Loucy (cell line): ENCODE measurements at regions not wholly inside any gene's neighbourhood (a gene's known extent, or its start where the extent isn't known, plus 50 kb on each side); places are given as distances from the start of the nearest gene placed in this dataset.

ENCODE experiments used
- H2AFZ ChIP-seq: fragments of 200-600 bp; sonication (generic); 2 replicates; pipeline ENCODE4 v1.6.0; 2016; ENCODE audit warnings: antibody characterized with exemption, mild to moderate bottlenecking, low read length, moderate library complexity
- H3F3A ChIP-seq: fragments of 200-600 bp; 2 replicates; pipeline ENCODE4 v1.6.0; 2016; ENCODE audit warnings: antibody characterized with exemption, low read depth, mild to moderate bottlenecking
- H3K27me3 ChIP-seq: fragments of 200-600 bp; sonication (generic); 2 replicates; pipeline ENCODE4 v1.6.1; 2014; ENCODE audit warnings: low read length, mild to moderate bottlenecking; ENCODE audit not compliant: insufficient read depth, poor library complexity, severe bottlenecking
- H3K36me3 ChIP-seq: fragments of 200-600 bp; sonication (generic); 2 replicates; pipeline ENCODE4 v1.6.1; 2016; ENCODE audit warnings: low read length; ENCODE audit not compliant: insufficient read depth
- H3K4me1 ChIP-seq: fragments of 200-600 bp; sonication (generic); 2 replicates; pipeline ENCODE4 v1.5.1; 2014; ENCODE audit warnings: low read length, mild to moderate bottlenecking; ENCODE audit not compliant: insufficient read depth, poor library complexity, severe bottlenecking
- H3K4me2 ChIP-seq: fragments of 200-600 bp; sonication (generic); 2 replicates; pipeline ENCODE4 v1.6.0; 2014; ENCODE audit warnings: antibody characterized with exemption, low read length, low read depth, mild to moderate bottlenecking; ENCODE audit not compliant: poor library complexity, severe bottlenecking
- H3K4me3 ChIP-seq: fragments of 200-600 bp; sonication (generic); 2 replicates; pipeline ENCODE4 v1.5.1; 2014; ENCODE audit warnings: low read length, mild to moderate bottlenecking, mixed read lengths; ENCODE audit not compliant: poor library complexity, severe bottlenecking
- H3K79me2 ChIP-seq: fragments of 200-600 bp; sonication (generic); 2 replicates; pipeline ENCODE4 v1.6.1; 2014; ENCODE audit warnings: low read length; ENCODE audit not compliant: insufficient read depth
- H3K9ac ChIP-seq: fragments of 200-600 bp; sonication (generic); 2 replicates; pipeline ENCODE4 v1.6.0; 2014; ENCODE audit warnings: mild to moderate bottlenecking, low read depth, low read length, moderate library complexity; ENCODE audit not compliant: poor library complexity, severe bottlenecking
- H3K9me2 ChIP-seq: fragments of 200-600 bp; sonication (generic); replicated peaks from 2 replicates; pipeline ENCODE4 v1.6.1; 2016; ENCODE audit warnings: low read depth, low read length, mixed read lengths
- H3K9me3 ChIP-seq: fragments of 200-600 bp; sonication (generic); 2 replicates; pipeline ENCODE4 v1.6.1; 2014; ENCODE audit warnings: mild to moderate bottlenecking, antibody characterized with exemption, low read length, low read depth; ENCODE audit not compliant: insufficient read depth
- H4K20me1 ChIP-seq: fragments of 200-600 bp; sonication (generic); 2 replicates; pipeline ENCODE4 v1.6.0; 2014; ENCODE audit warnings: antibody characterized with exemption, low read length, mild to moderate bottlenecking; ENCODE audit not compliant: insufficient read depth, poor library complexity, severe bottlenecking
- EZH2phosphoT487 ChIP-seq: fragments of 200-600 bp; IDR thresholded peaks from 2 replicates; pipeline ENCODE4 v1.6.1; 2018; ENCODE audit warnings: antibody characterized with exemption, mild to moderate bottlenecking, moderate library complexity, borderline replicate concordance
- TF ChIP-seq, protein P1 (sequence below): fragments of 200-600 bp; sonication (generic); conservative IDR thresholded peaks from 2 replicates; pipeline ENCODE4 v1.5.1; 2014; ENCODE audit warnings: mild to moderate bottlenecking, antibody characterized with exemption, low read length

DNA sequence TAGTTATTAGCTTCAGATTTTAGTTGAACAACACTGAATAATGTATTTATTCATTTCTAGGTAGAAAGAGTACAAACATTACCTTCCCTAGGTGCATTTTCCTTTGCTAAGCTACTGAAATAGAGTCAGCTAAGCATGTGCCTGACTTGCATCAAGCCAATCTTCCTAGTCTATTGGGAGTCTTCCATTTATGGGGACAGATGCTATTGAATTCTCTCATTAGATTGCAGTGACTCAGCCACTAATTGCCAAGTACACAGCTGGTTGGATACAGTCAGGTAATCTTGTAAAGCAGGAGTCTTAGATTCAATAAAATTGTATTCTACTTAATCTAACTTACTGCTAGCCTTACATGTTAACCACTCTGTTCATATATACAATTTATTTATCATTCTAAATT is 55.2 kb upstream of the RPS13 start:
- Histone ChIP-seq H3K9me2 (no peaks in the 10 kb centered on the region), H4K20me1 (no peaks in the 10 kb centered on the region), H3K9me3 (no peaks in the 10 kb centered on the region), H3K4me2 (no peak overlapping the region), H3K4me1 (peaks cover 8% of the 10 kb centered on the region), H3K9ac (no peak overlapping the region), H3K36me3 (peaks cover 33% of the 10 kb centered on the region; the same call in 1 of the 2 replicates), H3K79me2 (no peaks in the 10 kb centered on the region), H3F3A (peaks cover 2% of the 10 kb centered on the region; the same call in 1 of the 2 replicates), H3K4me3 (no peak overlapping the region), H3K27me3 (no peaks in the 10 kb centered on the region), H2AFZ (no peak overlapping the region)
- no peak for TF ChIP-seq EZH2phosphoT487
- TF ChIP-seq, protein P1, sequence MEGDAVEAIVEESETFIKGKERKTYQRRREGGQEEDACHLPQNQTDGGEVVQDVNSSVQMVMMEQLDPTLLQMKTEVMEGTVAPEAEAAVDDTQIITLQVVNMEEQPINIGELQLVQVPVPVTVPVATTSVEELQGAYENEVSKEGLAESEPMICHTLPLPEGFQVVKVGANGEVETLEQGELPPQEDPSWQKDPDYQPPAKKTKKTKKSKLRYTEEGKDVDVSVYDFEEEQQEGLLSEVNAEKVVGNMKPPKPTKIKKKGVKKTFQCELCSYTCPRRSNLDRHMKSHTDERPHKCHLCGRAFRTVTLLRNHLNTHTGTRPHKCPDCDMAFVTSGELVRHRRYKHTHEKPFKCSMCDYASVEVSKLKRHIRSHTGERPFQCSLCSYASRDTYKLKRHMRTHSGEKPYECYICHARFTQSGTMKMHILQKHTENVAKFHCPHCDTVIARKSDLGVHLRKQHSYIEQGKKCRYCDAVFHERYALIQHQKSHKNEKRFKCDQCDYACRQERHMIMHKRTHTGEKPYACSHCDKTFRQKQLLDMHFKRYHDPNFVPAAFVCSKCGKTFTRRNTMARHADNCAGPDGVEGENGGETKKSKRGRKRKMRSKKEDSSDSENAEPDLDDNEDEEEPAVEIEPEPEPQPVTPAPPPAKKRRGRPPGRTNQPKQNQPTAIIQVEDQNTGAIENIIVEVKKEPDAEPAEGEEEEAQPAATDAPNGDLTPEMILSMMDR, result no peak

DNA sequence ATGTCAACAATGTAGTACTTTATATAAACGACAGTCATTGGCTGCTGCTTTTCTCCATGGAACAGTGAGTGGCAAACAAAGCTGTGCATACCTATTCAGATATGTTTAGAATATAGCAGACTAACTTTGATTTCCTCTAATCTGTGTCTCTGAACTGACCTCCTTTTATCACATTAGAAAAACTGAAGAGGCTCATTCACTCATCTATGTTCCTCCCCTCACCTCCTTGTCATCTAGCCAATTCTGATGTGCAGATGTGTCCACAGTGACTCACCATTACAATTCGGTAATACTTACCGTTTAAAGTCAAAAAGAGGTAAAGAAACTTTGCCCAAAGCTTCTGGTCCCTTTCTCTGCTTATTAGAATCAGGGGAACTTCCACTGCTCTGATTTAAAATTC is 51.5 kb upstream of the RPS13 start:
- H3K4me1 ChIP-seq, result no peaks in the 10 kb centered on the region
- TF ChIP-seq, protein P1, result no peak
- TF ChIP-seq EZH2phosphoT487, result no peak
- H2AFZ ChIP-seq, result no peak overlapping the region
- no peaks in the 10 kb centered on the region for H3K9me3 ChIP-seq
- no peaks in the 10 kb centered on the region for H3F3A ChIP-seq
- H3K9me2 ChIP-seq, result no peaks in the 10 kb centered on the region
- no peaks in the 10 kb centered on the region for H4K20me1 ChIP-seq
- no peaks in the 10 kb centered on the region for H3K79me2 ChIP-seq
- H3K27me3 ChIP-seq, result no peaks in the 10 kb centered on the region
- H3K4me3 ChIP-seq, result no peak overlapping the region
- H3K9ac ChIP-seq, result no peak overlapping the region
- peaks cover 25% of the 10 kb centered on the region; the same call in 1 of the 2 replicates for H3K36me3 ChIP-seq
- no peak overlapping the region for H3K4me2 ChIP-seq
